Mammary epithelial cell (primary cell): ENCODE measurements at regions not wholly inside any gene's neighbourhood (a gene's known extent, or its start where the extent isn't known, plus 50 kb on each side); places are given as distances from the start of the nearest gene placed in this dataset.

Source experiments
- CTCF ChIP-seq, 2 donors: IDR thresholded peaks in 1 of 2; conservative IDR thresholded peaks in 1 of 2; 2 replicates each; pipeline ENCODE4 v1.5.1; 2011 to 2012; ENCODE audit warnings: inconsistent platforms in 2 of 2, low read length in 2 of 2, mild to moderate bottlenecking in 2 of 2, control low read depth in 1 of 2, low read depth in 1 of 2; ENCODE audit not compliant: insufficient read depth in 1 of 2; ENCODE audit errors: extremely low read depth in 1 of 2
- EZH2 ChIP-seq: IDR thresholded peaks from 2 replicates; pipeline ENCODE4 v1.6.1; 2012; ENCODE audit warnings: low read length, inconsistent platforms, borderline replicate concordance

DNA sequence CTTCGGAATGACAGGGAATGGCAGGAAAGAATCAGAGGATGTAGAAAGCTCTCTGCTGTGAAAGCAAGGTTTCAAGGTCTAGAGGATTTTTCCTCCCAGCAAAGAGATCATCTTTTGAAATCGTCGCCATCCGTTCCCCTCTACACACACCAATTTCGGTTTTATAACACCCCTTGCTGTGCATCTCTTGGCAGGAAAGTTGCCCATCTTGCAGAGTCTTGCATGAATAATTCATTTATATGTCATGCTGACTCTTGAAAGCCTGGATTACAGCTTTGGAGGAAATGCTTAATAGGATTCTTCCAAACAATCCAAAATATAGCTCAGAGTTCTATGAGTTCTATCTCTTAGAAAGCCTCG is 262.7 kb downstream of the CHL1 start:
- TF ChIP-seq CTCF (conservative IDR thresholded peaks at IDR 0.05 in 1 of 2, IDR thresholded peaks at IDR 0.05 in 1 of 2; ENCODE audit: extremely low read depth in 1 of 2, insufficient read depth in 1 of 2, low read depth in 1 of 2, low read length in 2 of 2) (no peak), EZH2 (no peak)
